ENCODE measurements at regions not wholly inside any gene's neighbourhood (a gene's known extent, or its start where the extent isn't known, plus 50 kb on each side); places are given as distances from the start of the nearest gene placed in this dataset.
"Not testable (repeated sequence)": the region's sequence is repeated elsewhere in the genome, so short reads cannot be mapped to it uniquely, and the experiment has no call there.

- no peak for DNase-seq (ENCODE audit: low read depth, low spot score)
- H3K4me3 ChIP-seq (ENCODE audit: low read length): no peak overlapping the region
Observed at GRCh38 chr1:8155528-8156186, 129.5 kb upstream of the ERRFI1 start.

- no peak for DNase-seq (ENCODE audit: low read depth, low spot score)
- no peak overlapping the region for H3K4me3 ChIP-seq (ENCODE audit: low read length)
Observed at GRCh38 chr1:8154621-8155052, 128.5 kb upstream of the ERRFI1 start.

- DNase-seq (ENCODE audit: low read depth, low spot score): no peak
- no peak overlapping the region for H3K4me3 ChIP-seq (ENCODE audit: low read length)
Observed at GRCh38 chr1:8153961-8154360, 127.9 kb upstream of the ERRFI1 start.

GRCh38 chr1:8152731-8153702 is 126.9 kb upstream of the ERRFI1 start:
- H3K4me3 ChIP-seq (ENCODE audit: low read length): peak overlapping the region; percentile 23
- peak; percentile 94 for DNase-seq (ENCODE audit: low read depth, low spot score)

GRCh38 chr1:8151647-8152046 is 125.5 kb upstream of the ERRFI1 start:
- DNase-seq (ENCODE audit: low read depth, low spot score): no peak

GRCh38 chr1:8149756-8150155 is 123.6 kb upstream of the ERRFI1 start:
- not testable (repeated sequence) for H3K4me3 ChIP-seq (ENCODE audit: low read length)
- DNase-seq (ENCODE audit: low read depth, low spot score): peak; percentile 81

More at GRCh38 chr1:8151647-8152046, 125.5 kb upstream of the ERRFI1 start:
- H3K4me3 ChIP-seq (ENCODE audit: low read length): no peak overlapping the region

- H3K4me3 ChIP-seq (ENCODE audit: low read length): no peak overlapping the region
- DNase-seq (ENCODE audit: low read depth, low spot score): no peak
Observed at GRCh38 chr1:8147956-8148355, 121.8 kb upstream of the ERRFI1 start.

GRCh38 chr1:8146257-8146855 is 120.2 kb upstream of the ERRFI1 start:
- no peak for DNase-seq (ENCODE audit: low read depth, low spot score)
- no peak overlapping the region for H3K4me3 ChIP-seq (ENCODE audit: low read length)

GRCh38 chr1:8145545-8146202 is 119.6 kb upstream of the ERRFI1 start:
- DNase-seq (ENCODE audit: low read depth, low spot score): peak; percentile 39
- H3K4me3 ChIP-seq (ENCODE audit: low read length): no peak overlapping the region

- no peak overlapping the region for H3K4me3 ChIP-seq (ENCODE audit: low read length)
- no peak for DNase-seq (ENCODE audit: low read depth, low spot score)
Observed at GRCh38 chr1:8144323-8144722, 118.2 kb upstream of the ERRFI1 start.

GRCh38 chr1:8142955-8143629 is 117.0 kb upstream of the ERRFI1 start:
- no peak for DNase-seq (ENCODE audit: low read depth, low spot score)
- no peak overlapping the region for H3K4me3 ChIP-seq (ENCODE audit: low read length)

- no peak for DNase-seq (ENCODE audit: low read depth, low spot score)
- H3K4me3 ChIP-seq (ENCODE audit: low read length): no peak overlapping the region
Observed at GRCh38 chr1:8139941-8140340, 113.8 kb upstream of the ERRFI1 start.

GRCh38 chr1:8139383-8139782 is 113.3 kb upstream of the ERRFI1 start:
- H3K4me3 ChIP-seq (ENCODE audit: low read length): no peak overlapping the region
- DNase-seq (ENCODE audit: low read depth, low spot score): no peak

- no peak overlapping the region for H3K4me3 ChIP-seq (ENCODE audit: low read length)
- no peak for DNase-seq (ENCODE audit: low read depth, low spot score)
Observed at GRCh38 chr1:8138673-8139072, 112.6 kb upstream of the ERRFI1 start.

GRCh38 chr1:8137481-8138244 is 111.6 kb upstream of the ERRFI1 start:
- H3K4me3 ChIP-seq (ENCODE audit: low read length): no peak overlapping the region
- DNase-seq (ENCODE audit: low read depth, low spot score): no peak

GRCh38 chr1:8136766-8137165 is 110.7 kb upstream of the ERRFI1 start:
- no peak for DNase-seq (ENCODE audit: low read depth, low spot score)
- no peak overlapping the region for H3K4me3 ChIP-seq (ENCODE audit: low read length)

- no peak overlapping the region for H3K4me3 ChIP-seq (ENCODE audit: low read length)
- no peak for DNase-seq (ENCODE audit: low read depth, low spot score)
Observed at GRCh38 chr1:8135250-8135649, 109.1 kb upstream of the ERRFI1 start.

- H3K4me3 ChIP-seq (ENCODE audit: low read length): no peak overlapping the region
- DNase-seq (ENCODE audit: low read depth, low spot score): no peak
Observed at GRCh38 chr1:8134546-8135235, 108.6 kb upstream of the ERRFI1 start.

All from Jurkat, Clone E6-1 (cell line).